GM18517 (cell line): ENCODE measurements at regions not wholly inside any gene's neighbourhood (a gene's known extent, or its start where the extent isn't known, plus 50 kb on each side); places are given as distances from the start of the nearest gene placed in this dataset.

Source experiments
- ATAC-seq: cut with Tn5 transposase; IDR thresholded peaks from one replicate; pipeline ENCODE4 v1.9.1; 2021; ENCODE audit warnings: mild to moderate bottlenecking, moderate library complexity; ENCODE audit not compliant: unreplicated experiment

GRCh38 chr11:38315151-38315550 lies 1717.1 kb upstream of the RAG2 start:
- no peak for ATAC-seq

GRCh38 chr11:38307455-38307854 lies 1709.4 kb upstream of the RAG2 start:
- ATAC-seq: no peak

- ATAC-seq: no peak
Observed at GRCh38 chr11:38305682-38306081, 1707.6 kb upstream of the RAG2 start.

GRCh38 chr11:38304926-38305325 lies 1706.9 kb upstream of the RAG2 start:
- ATAC-seq: no peak

- no peak for ATAC-seq
Observed at GRCh38 chr11:38302564-38302963, 1704.5 kb upstream of the RAG2 start.

GRCh38 chr11:38300570-38300969 lies 1702.5 kb upstream of the RAG2 start:
- no peak for ATAC-seq

- ATAC-seq: no peak
Observed at GRCh38 chr11:38296211-38296776, 1698.3 kb upstream of the RAG2 start.

- ATAC-seq: no peak
Observed at GRCh38 chr11:38282718-38283117, 1684.7 kb upstream of the RAG2 start.

GRCh38 chr11:38278457-38279141 lies 1680.6 kb upstream of the RAG2 start:
- no peak for ATAC-seq

GRCh38 chr11:38274031-38274430 lies 1676.0 kb upstream of the RAG2 start:
- no peak for ATAC-seq

- no peak for ATAC-seq
Observed at GRCh38 chr11:38272376-38272775, 1674.3 kb upstream of the RAG2 start.

GRCh38 chr11:38266691-38267090 lies 1668.7 kb upstream of the RAG2 start:
- ATAC-seq: no peak

- ATAC-seq: no peak
Observed at GRCh38 chr11:38256436-38256835, 1658.4 kb upstream of the RAG2 start.

GRCh38 chr11:38254913-38255312 lies 1656.9 kb upstream of the RAG2 start:
- no peak for ATAC-seq

- ATAC-seq: no peak
Observed at GRCh38 chr11:38252620-38253019, 1654.6 kb upstream of the RAG2 start.

GRCh38 chr11:38246451-38246850 lies 1648.4 kb upstream of the RAG2 start:
- ATAC-seq: no peak

GRCh38 chr11:38226684-38227083 lies 1628.6 kb upstream of the RAG2 start:
- no peak for ATAC-seq

- no peak for ATAC-seq
Observed at GRCh38 chr11:38221295-38221694, 1623.3 kb upstream of the RAG2 start.

GRCh38 chr11:38219636-38220035 lies 1621.6 kb upstream of the RAG2 start:
- no peak for ATAC-seq

- ATAC-seq: no peak
Observed at GRCh38 chr11:38208951-38209350, 1610.9 kb upstream of the RAG2 start.

GRCh38 chr11:38206663-38207062 lies 1608.6 kb upstream of the RAG2 start:
- no peak for ATAC-seq

- no peak for ATAC-seq
Observed at GRCh38 chr11:38191101-38191500, 1593.1 kb upstream of the RAG2 start.
